Smooth muscle cell (in vitro differentiated cells): ENCODE measurements at regions not wholly inside any gene's neighbourhood (a gene's known extent, or its start where the extent isn't known, plus 50 kb on each side); places are given as distances from the start of the nearest gene placed in this dataset.

ENCODE experiments used
- DNase-seq: peaks from one replicate; lab custom pipeline; 2025; ENCODE audit not compliant: unreplicated experiment; lab: John Stamatoyannopoulos, UW
- H2AFZ ChIP-seq: fragments of 200-600 bp; sonication (generic); 2 replicates; pipeline ENCODE4 v1.6.0; 2016; ENCODE audit warnings: antibody characterized with exemption, low read depth, mild to moderate bottlenecking
- H3F3A ChIP-seq: fragments of 200-600 bp; sonication (generic); 2 replicates; pipeline ENCODE4 v1.6.0; 2017; ENCODE audit warnings: antibody characterized with exemption, low read depth
- H3K27ac ChIP-seq: fragments of 200-600 bp; sonication (generic); 2 replicates; pipeline ENCODE4 v1.5.1; 2016; ENCODE audit warnings: low read depth, mild to moderate bottlenecking
- H3K27me3 ChIP-seq: fragments of 200-600 bp; sonication (generic); 2 replicates; pipeline ENCODE4 v1.6.1; 2016; ENCODE audit warnings: low read depth, mild to moderate bottlenecking
- H3K36me3 ChIP-seq: fragments of 200-600 bp; sonication (generic); 2 replicates; pipeline ENCODE4 v1.5.1; 2016; ENCODE audit warnings: low read depth
- H3K4me1 ChIP-seq: fragments of 200-600 bp; sonication (generic); 2 replicates; pipeline ENCODE4 v1.5.1; 2016; ENCODE audit warnings: low read depth
- H3K4me2 ChIP-seq: fragments of 200-600 bp; sonication (generic); 2 replicates; pipeline ENCODE4 v1.6.0; 2016; ENCODE audit warnings: mild to moderate bottlenecking
- H3K4me3 ChIP-seq: fragments of 200-600 bp; sonication (generic); 2 replicates; pipeline ENCODE4 v1.5.1; 2016; ENCODE audit warnings: mild to moderate bottlenecking
- H3K79me2 ChIP-seq: fragments of 200-600 bp; sonication (generic); 2 replicates; pipeline ENCODE4 v1.6.0; 2016; ENCODE audit warnings: low read depth, mild to moderate bottlenecking
- H3K9ac ChIP-seq: fragments of 200-600 bp; sonication (generic); 2 replicates; pipeline ENCODE4 v1.6.0; 2016; ENCODE audit warnings: low read depth
- H3K9me3 ChIP-seq: fragments of 200-600 bp; sonication (generic); replicated peaks from 2 replicates; pipeline ENCODE4 v1.5.1; 2016; ENCODE audit warnings: low read depth
- H4K20me1 ChIP-seq: fragments of 200-600 bp; sonication (generic); 2 replicates; pipeline ENCODE4 v1.6.0; 2016; ENCODE audit warnings: low read depth
- WGBS: methylation state at CpG from one replicate; pipeline ENCODE4 v1.1.7; 2016; ENCODE audit warnings: low lambda C conversion rate; 5-methylcytosine and 5-hydroxymethylcytosine counted together
- TF ChIP-seq, protein P1 (sequence below): fragments of 200-600 bp; sonication (generic); IDR thresholded peaks from 2 replicates; pipeline ENCODE4 v1.5.1; 2017; ENCODE audit warnings: borderline replicate concordance, mild to moderate bottlenecking, antibody characterized with exemption; ENCODE audit not compliant: insufficient read depth, poor library complexity, severe bottlenecking

DNA sequence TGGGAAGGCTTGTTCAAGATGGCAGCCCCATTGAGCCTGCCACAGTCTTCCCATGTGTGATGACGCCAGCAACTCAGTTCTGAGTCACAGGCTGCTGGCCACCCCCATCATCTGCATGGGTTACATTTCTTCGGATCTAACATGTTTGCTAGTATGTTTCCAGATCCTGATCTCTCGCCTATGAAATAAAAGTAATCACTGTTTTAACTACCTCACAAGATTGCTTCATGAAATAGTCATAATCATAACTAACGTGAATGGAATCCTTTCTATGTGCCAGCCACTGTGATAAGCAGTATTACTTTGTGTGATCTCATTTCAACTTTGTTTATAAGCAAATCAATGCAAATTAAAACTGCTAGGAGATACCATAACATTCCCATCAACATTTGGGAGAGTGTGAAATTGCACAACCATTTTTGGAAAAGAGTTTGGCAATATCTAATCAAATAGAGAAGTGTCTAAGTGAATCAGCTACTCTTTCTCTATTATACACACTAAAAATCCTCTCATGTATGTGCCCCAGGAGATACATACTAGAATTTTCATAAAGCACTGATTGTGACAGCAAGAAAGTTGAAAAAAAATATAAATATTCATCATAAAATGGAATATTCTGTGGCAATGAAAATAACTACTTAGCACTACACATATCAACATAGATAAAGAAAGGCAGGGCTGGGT is 300.2 kb upstream of the IRX5 start:
- Histone ChIP-seq H3K36me3 (no peaks in the 10 kb centered on the region), H3K9me3 (no peaks in the 10 kb centered on the region), H2AFZ (no peak overlapping the region), H3F3A (no peaks in the 10 kb centered on the region), H3K4me3 (no peak overlapping the region), H4K20me1 (no peaks in the 10 kb centered on the region), H3K4me1 (peaks cover 8% of the 10 kb centered on the region), H3K27me3 (peaks cover 3% of the 10 kb centered on the region), H3K9ac (no peak overlapping the region), H3K79me2 (no peaks in the 10 kb centered on the region), H3K4me2 (no peak overlapping the region), H3K27ac (no peak overlapping the region)
- DNase-seq, result no peak
- WGBS, result 90% methylated on average over 4 of the region's 4 CpGs
- TF ChIP-seq, protein P1, sequence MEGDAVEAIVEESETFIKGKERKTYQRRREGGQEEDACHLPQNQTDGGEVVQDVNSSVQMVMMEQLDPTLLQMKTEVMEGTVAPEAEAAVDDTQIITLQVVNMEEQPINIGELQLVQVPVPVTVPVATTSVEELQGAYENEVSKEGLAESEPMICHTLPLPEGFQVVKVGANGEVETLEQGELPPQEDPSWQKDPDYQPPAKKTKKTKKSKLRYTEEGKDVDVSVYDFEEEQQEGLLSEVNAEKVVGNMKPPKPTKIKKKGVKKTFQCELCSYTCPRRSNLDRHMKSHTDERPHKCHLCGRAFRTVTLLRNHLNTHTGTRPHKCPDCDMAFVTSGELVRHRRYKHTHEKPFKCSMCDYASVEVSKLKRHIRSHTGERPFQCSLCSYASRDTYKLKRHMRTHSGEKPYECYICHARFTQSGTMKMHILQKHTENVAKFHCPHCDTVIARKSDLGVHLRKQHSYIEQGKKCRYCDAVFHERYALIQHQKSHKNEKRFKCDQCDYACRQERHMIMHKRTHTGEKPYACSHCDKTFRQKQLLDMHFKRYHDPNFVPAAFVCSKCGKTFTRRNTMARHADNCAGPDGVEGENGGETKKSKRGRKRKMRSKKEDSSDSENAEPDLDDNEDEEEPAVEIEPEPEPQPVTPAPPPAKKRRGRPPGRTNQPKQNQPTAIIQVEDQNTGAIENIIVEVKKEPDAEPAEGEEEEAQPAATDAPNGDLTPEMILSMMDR, result no peak

GRCh38 chr16:54628796-54629625 is 301.7 kb upstream of the IRX5 start:
- TF ChIP-seq, protein P1, result no peak
- no peaks in the 10 kb centered on the region for H3K9me3 ChIP-seq
- H4K20me1 ChIP-seq, result no peaks in the 10 kb centered on the region
- H3K27me3 ChIP-seq, result peaks cover 5% of the 10 kb centered on the region
- no peaks in the 10 kb centered on the region for H3F3A ChIP-seq
- WGBS, result 86% methylated on average over 17 of the region's 17 CpGs
- H3K9ac ChIP-seq, result no peak overlapping the region
- no peak overlapping the region for H3K4me3 ChIP-seq
- H2AFZ ChIP-seq, result no peak overlapping the region
- peaks cover 8% of the 10 kb centered on the region for H3K4me1 ChIP-seq
- no peaks in the 10 kb centered on the region for H3K36me3 ChIP-seq
- no peak overlapping the region for H3K27ac ChIP-seq
- H3K4me2 ChIP-seq, result no peak overlapping the region
- no peak for DNase-seq
- H3K79me2 ChIP-seq, result no peaks in the 10 kb centered on the region

GRCh38 chr16:54627616-54628015 is 303.0 kb upstream of the IRX5 start:
- H3K4me1 ChIP-seq, result peaks cover 2% of the 10 kb centered on the region
- TF ChIP-seq, protein P1, result no peak
- DNase-seq, result no peak
- WGBS, result 100% methylated on average over 4 of the region's 4 CpGs
- no peak overlapping the region for H3K4me3 ChIP-seq
- H3F3A ChIP-seq, result no peaks in the 10 kb centered on the region
- no peaks in the 10 kb centered on the region for H3K79me2 ChIP-seq
- H3K9me3 ChIP-seq, result no peaks in the 10 kb centered on the region
- no peak overlapping the region for H3K4me2 ChIP-seq
- no peak overlapping the region for H3K9ac ChIP-seq
- no peaks in the 10 kb centered on the region for H4K20me1 ChIP-seq
- H2AFZ ChIP-seq, result no peak overlapping the region
- no peaks in the 10 kb centered on the region for H3K36me3 ChIP-seq
- no peak overlapping the region for H3K27ac ChIP-seq
- H3K27me3 ChIP-seq, result peaks cover 5% of the 10 kb centered on the region
